ENCODE measurements at regions not wholly inside any gene's neighbourhood (a gene's known extent, or its start where the extent isn't known, plus 50 kb on each side); places are given as distances from the start of the nearest gene placed in this dataset.

- DNase-seq (ENCODE audit: low read depth), result no peak
- no peak overlapping the region for H3K4me3 ChIP-seq (ENCODE audit: low read depth, low read length)
- TF ChIP-seq CTCF (IDR thresholded peaks at IDR 0.05; ENCODE audit: insufficient read depth, low read depth, low read length, missing control alignments), result no peak
These were observed 234.7 kb upstream of the GPR149 start for GRCh38 chr3:154664714-154665113.

- no peak for DNase-seq (ENCODE audit: low read depth)
- no peak for TF ChIP-seq CTCF (IDR thresholded peaks at IDR 0.05; ENCODE audit: insufficient read depth, low read depth, low read length, missing control alignments)
- no peak overlapping the region for H3K4me3 ChIP-seq (ENCODE audit: low read depth, low read length)
These were observed 232.9 kb upstream of the GPR149 start for GRCh38 chr3:154662851-154663250.

- DNase-seq (ENCODE audit: low read depth), result no peak
- TF ChIP-seq CTCF (IDR thresholded peaks at IDR 0.05; ENCODE audit: insufficient read depth, low read depth, low read length, missing control alignments), result no peak
- no peak overlapping the region for H3K4me3 ChIP-seq (ENCODE audit: low read depth, low read length)
These were observed 230.8 kb upstream of the GPR149 start for GRCh38 chr3:154660811-154661210.

- DNase-seq (ENCODE audit: low read depth), result no peak
- no peak for TF ChIP-seq CTCF (IDR thresholded peaks at IDR 0.05; ENCODE audit: insufficient read depth, low read depth, low read length, missing control alignments)
- H3K4me3 ChIP-seq (ENCODE audit: low read depth, low read length), result no peak overlapping the region
These were observed 228.0 kb upstream of the GPR149 start for GRCh38 chr3:154658000-154658399.

- no peak for TF ChIP-seq CTCF (IDR thresholded peaks at IDR 0.05; ENCODE audit: insufficient read depth, low read depth, low read length, missing control alignments)
- no peak for DNase-seq (ENCODE audit: low read depth)
- no peak overlapping the region for H3K4me3 ChIP-seq (ENCODE audit: low read depth, low read length)
These were observed 227.2 kb upstream of the GPR149 start for GRCh38 chr3:154657218-154657617.

- no peak for DNase-seq (ENCODE audit: low read depth)
- TF ChIP-seq CTCF (IDR thresholded peaks at IDR 0.05; ENCODE audit: insufficient read depth, low read depth, low read length, missing control alignments), result no peak
- no peak overlapping the region for H3K4me3 ChIP-seq (ENCODE audit: low read depth, low read length)
These were observed 226.5 kb upstream of the GPR149 start for GRCh38 chr3:154656486-154656885.

GRCh38 chr3:154642145-154642544 is 212.2 kb upstream of the GPR149 start:
- no peak for TF ChIP-seq CTCF (IDR thresholded peaks at IDR 0.05; ENCODE audit: insufficient read depth, low read depth, low read length, missing control alignments)
- no peak for DNase-seq (ENCODE audit: low read depth)
- H3K4me3 ChIP-seq (ENCODE audit: low read depth, low read length), result no peak overlapping the region
